NCI-H774 (cell line): ENCODE measurements at regions not wholly inside any gene's neighbourhood (a gene's known extent, or its start where the extent isn't known, plus 50 kb on each side); places are given as distances from the start of the nearest gene placed in this dataset.
"Not testable (repeated sequence)": the region's sequence is repeated elsewhere in the genome, so short reads cannot be mapped to it uniquely, and the experiment has no call there.

ENCODE experiments used
- DNase-seq: peaks from one replicate; lab custom pipeline; 2025; lab: John Stamatoyannopoulos, UW

GRCh38 chr5:62886603-62887315 is 308.1 kb downstream of the LRRC70 start:
- no peak for DNase-seq

- DNase-seq, result not testable (repeated sequence)
Observed at GRCh38 chr5:62837330-62837729, 258.7 kb downstream of the LRRC70 start.

DNA sequence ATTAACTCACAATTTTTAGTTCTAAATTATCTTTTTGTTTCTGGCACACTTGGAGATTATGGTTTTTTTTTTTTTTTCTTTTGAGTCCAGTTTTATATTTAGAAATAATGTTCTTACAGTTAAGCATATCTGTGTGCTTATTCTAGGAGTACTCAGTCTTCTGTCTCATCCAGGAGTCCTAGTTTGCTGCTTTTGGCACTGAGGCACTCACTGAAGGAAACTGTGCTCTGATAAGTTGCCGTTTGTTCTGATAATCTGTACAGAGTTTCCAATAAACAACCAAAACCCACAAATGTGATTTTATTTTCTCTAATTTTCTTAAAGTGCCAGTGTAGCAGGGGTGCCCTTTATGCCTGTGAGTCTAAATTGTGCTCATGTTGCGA is 251.0 kb downstream of the LRRC70 start:
- no peak for DNase-seq

DNA sequence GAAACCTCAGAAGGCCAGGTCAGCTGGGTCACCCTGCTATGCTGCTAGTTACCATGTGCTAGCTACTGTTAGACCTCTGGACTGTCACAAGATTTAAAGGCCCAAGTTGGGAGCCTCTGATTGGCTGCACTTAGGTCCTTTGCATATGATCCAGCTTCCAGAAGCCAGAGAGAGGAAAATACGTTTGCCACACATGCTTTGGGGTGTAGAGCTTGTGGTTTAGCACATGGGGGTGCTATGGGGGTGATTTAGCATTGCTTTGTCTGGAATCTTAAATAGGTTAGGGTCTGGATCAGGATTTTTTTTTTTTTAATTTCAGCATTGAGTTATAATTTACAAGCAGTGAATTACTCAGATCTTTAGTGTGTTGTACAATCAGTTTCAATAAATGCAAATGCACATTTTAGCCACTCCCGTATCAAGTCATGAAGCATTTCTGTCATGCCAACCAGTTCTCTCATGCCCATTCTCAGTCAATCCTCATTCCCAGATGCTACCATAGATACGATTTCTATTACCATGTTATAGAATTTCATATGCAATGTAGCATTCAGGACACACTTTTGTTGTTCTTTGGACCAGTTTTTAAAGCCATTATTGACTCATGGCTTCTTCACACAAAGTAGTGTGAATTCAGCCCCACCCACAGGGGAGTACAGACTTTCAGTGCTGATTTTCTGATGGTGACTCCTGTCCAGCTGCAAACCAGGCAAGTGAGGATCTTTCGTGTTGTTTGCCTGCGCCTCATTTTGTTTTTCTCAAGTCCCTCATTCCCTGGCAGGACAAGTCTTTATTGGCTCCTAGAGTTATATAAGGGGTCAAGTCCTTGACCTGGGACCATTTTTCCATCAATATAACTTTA is 250.4 kb downstream of the LRRC70 start:
- no peak for DNase-seq

- DNase-seq, result no peak
Observed at GRCh38 chr5:62825623-62826220, 247.1 kb downstream of the LRRC70 start.

GRCh38 chr5:62824936-62825335 is 246.3 kb downstream of the LRRC70 start:
- no peak for DNase-seq

- DNase-seq, result not testable (repeated sequence)
Observed at GRCh38 chr5:62817043-62817442, 238.4 kb downstream of the LRRC70 start.

DNA sequence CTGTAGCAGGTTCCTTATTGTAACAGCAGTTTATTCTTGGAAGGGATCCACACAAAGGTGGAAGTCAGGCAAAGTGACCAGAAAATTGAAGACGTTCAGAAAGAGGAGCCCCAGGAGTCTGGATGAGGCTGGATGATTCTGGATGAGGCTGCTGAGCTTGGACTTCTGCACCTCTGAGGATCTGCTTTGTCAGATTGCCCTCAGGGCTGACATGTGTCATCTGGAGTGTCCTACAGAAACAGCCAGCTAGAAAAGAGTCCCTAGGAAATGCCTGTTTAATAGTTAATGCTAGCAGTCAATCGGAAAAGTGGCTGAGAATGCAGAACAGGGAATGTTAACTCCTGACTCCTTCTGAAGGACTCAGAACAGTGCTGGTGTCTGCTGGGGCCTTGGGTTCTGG is 236.4 kb downstream of the LRRC70 start:
- DNase-seq, result no peak

GRCh38 chr5:62812621-62813255 is 234.1 kb downstream of the LRRC70 start:
- DNase-seq, result no peak

DNA sequence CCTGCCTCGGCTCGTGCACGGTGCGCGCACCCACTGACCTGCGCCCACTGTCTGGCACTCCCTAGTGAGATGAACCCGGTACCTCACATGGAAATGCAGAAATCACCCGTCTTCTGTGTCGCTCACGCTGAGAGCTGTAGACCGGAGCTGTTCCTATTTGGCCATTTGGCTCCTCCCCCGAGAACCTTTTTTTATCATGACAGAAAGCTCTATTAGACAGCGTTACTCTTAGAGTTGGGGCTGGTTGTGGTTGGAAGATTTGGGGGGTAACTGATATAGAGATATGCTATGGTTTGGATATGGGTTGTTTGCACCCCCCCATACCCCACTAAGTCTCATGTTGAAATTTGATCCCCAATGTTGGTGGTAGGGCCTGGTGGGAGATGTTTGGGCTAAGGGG is 226.2 kb downstream of the LRRC70 start:
- not testable (repeated sequence) for DNase-seq

DNA sequence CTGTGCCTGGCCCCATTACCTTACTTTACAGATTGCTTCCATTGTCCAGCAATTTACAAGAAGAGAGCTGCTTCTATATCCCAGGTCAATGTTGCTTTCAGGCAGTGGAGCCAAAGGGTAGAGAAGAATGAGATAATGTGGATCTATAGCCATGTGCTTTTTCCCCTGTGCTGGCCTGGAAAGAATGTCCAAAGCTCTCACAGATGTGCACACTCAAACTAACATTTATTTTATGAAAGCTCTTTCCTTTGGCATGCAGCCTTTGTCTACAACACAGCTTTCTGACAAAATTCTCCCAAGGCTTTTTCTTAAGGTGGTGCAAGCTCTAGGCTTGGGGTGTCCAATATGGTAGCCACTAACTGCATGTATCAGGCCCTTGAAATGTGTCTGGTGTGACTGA is 217.3 kb downstream of the LRRC70 start:
- no peak for DNase-seq

- DNase-seq, result no peak
Observed at GRCh38 chr5:62794456-62794855, 215.8 kb downstream of the LRRC70 start.

DNA sequence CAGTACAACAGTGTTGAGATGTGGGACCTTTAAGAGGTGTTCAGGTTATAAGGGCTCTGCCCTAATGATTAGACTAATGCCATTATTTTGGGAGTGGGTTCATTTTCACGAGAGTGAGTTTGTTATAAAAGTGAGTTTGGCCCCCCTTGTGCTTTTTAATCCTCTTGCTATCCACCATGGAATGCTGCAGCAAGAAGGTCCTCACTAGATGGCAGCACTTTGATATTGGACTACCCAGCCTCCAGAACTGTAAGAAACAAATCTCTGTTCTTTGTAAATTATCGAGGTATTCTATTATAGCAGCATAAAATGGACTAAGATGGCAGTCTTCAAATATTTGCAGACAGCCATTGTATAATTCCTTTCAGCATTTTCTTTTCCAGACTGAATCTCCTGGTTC is 212.4 kb downstream of the LRRC70 start:
- no peak for DNase-seq

- peak; percentile 56 for DNase-seq
Observed at GRCh38 chr5:62790348-62790747, 211.7 kb downstream of the LRRC70 start.

DNA sequence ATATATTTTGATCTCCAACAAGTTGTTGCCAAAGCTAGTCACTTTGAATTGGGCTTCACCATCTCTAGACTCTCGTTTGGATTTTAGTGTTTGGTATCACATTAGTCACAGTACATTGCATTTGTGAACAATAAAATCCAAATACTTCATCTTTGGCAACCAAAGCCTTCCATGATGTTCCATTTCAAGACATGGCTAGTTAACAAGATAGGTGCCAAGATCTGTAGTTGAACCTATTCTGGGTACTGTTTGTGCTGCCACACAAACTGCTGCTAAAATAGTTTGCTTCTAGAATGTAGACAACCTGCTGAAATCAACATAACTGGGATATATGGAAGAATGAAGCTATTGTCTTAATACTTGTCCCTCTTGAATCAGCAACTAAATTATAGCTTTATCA is 207.5 kb downstream of the LRRC70 start:
- DNase-seq, result no peak

- no peak for DNase-seq
Observed at GRCh38 chr5:62785588-62785987, 207.0 kb downstream of the LRRC70 start.

GRCh38 chr5:62783374-62784057 is 204.9 kb downstream of the LRRC70 start:
- DNase-seq, result no peak

DNA sequence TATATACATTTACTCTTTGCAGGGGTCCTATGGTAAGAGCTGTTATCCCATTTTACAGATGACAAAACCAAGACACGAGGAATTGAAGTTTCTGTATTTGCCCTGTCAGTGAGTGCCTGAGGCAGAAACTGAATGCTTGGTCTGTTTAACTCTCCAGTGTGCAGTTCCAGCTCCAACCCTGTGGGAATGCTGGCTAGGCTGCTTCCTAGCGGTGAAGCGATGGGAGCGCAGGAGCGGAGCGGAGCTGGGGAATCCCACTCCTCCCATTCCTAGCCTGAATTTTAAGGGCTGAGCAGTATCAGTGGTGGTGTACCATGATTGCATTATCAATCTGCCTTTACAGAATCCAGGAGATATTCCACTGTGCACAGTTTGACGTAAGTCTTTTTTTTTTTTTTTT is 202.3 kb downstream of the LRRC70 start:
- no peak for DNase-seq

DNA sequence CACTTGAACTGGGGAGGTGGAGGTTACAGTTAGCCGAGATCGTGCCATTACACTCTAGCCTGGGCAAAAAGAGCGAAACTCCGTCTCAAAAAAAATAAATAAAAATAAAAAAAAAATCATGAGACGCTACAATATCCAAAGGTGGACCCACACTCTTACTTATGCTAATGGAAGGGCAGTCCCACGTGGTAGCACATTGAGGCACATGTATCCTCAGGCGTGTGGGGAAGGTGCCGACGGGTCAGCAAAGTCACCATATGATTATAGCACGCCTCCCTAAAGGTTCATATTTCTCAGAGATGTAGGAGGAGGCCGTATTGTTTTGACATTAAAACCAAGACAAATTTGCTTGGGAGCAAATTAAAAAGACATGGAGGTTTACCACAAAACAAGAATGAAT is 201.6 kb downstream of the LRRC70 start:
- no peak for DNase-seq

DNA sequence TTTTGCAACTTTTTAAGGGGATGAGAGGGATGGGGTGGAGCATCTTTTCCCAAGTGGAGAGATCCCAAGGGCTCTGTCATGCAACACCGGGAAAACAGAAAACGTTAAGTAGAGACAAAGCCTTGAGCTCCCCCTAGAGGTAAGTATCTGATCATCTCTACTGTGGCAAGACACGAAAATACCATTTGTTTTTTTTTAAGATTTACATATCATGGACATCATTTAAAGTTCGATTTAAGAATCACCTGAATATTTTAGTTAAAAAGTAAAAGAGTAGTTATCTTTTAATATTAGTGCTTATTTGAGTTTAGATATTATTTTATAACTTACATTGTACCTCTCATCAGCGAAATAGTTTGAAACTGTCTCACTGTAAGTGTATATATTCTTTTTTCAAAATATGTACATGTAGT is 200.4 kb downstream of the LRRC70 start:
- DNase-seq, result peak; percentile 55

DNA sequence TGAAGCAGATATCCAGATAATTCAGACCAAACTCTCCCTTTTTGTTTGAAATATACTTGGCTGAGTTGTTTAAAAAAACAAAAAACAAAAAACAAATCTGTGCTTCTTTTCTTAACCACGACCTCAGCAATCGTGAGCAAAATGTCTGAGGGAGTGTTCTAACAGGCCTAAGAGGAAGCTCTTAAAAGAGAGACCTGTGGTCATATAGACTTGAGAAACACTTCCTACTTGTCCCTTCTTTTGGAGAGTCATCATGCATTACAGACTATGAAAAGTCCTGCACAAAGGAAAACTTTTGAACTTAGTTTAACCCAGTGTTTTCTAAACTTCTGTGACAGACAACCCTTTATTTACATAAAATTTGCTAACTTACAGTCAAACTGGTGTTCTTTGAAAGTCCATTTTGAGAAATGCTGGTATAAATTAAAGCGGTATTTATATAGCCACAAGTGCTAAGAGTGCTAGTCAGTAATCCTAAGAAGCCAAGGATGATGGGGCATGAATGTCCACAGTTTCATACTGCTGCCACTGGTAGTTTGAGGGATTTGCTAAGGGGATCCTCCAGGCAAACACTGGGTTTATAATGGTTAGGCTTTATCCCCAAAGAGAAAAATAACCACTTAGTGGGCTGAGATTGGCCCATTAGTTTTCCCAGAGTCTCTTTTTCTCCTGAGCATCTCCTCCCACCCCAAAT is 199.8 kb downstream of the LRRC70 start:
- no peak for DNase-seq
